ENCODE measurements at regions not wholly inside any gene's neighbourhood (a gene's known extent, or its start where the extent isn't known, plus 50 kb on each side); places are given as distances from the start of the nearest gene placed in this dataset.

GRCh38 chr10:130737621-130738020 lies 573.9 kb downstream of the TCERG1L start:
- DNase-seq: no peak

DNA sequence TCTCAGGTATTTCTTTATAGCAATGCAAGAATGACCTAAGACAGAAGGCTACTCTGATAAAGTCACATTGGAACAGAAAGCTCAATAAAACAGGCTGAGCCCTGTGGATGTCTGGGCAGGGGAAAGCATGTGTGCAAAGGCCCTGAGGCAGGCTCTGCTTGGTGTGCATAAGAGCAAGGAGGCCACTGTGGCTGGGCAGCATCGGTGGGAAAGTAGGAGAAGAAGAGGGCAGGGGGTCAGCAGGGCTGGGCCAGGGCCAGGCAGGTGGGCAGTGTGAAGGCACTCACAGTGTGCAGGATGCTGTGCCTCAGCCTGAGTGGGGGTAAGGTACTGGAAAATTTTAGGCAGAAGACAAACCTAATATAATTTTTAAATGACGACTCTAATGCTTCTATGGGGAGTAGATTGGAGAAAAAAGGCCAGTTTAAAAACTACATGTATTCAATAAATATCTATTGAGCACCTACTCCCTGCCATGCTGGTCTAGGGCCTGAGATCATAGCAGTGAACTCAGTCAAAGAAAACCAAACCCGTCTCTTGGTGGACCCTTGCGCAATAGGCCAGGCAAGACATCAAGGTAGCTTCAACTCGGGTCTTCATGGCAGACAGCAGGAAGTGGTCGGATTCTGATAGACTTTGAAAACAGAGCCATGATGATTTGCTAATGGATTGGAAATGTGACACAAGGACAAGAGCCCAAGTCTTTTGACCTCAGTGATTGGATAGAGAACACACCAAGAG lies 572.3 kb downstream of the TCERG1L start:
- no peak for DNase-seq

DNA sequence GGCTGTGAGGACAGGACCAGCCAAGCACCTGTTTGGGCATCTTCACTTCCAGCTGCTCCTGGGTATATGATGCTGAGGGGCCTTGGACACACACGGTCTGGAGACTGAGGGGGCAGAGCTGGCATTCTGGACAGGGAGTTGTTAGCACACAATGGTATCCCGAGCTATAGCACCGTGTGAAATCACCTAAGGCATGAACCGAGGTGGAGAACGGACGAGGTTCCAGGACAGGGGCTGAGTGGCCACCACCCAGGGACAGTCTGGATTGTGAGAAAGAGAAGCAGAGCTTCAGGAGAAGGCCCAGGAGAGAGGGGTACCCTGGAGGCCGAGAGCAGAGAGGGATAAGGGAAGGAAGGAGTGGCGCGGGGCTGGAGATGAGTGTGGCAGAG lies 571.8 kb downstream of the TCERG1L start:
- no peak for DNase-seq

GRCh38 chr10:130740166-130740565 lies 571.4 kb downstream of the TCERG1L start:
- no peak for DNase-seq

DNA sequence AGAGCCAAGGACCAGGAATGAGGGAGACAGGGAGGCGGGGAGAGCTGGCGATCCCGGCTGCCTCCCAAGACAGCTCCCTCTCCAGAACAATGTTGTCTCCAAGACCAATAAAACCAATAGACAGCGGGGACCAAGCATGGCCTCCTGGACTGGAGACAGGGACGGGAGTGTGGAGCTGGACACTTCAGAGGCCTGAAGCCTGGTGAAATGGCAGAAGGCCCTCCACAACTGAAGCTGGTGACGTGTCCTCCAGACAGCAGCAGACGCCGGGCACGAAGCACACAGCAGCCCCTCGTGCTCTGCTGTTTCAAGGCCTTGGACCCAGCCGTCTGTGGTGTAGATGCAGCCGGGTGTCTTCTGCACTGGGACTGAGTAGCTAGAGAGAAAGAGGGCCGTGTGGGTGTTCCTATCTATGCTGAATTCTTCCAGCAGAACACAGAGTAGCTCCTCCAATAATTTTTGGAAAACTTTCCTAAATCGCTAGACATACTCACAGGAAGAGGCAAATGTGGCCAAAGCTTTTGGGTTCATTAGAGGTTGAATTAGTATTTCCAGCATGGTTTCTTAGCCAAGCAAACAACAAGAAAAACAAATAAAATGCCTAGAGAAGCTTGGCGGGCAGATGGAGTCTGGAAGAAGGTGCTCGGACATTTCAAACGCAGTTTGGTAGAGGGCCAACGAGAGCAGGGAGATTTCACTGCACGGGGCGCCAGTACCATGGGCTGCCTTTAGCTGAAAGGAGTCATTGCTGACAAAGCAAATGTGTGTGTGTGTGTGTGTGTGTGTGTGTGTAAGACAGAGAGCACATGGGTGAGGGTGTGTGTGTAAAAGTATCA lies 570.4 kb downstream of the TCERG1L start:
- no peak for DNase-seq

DNA sequence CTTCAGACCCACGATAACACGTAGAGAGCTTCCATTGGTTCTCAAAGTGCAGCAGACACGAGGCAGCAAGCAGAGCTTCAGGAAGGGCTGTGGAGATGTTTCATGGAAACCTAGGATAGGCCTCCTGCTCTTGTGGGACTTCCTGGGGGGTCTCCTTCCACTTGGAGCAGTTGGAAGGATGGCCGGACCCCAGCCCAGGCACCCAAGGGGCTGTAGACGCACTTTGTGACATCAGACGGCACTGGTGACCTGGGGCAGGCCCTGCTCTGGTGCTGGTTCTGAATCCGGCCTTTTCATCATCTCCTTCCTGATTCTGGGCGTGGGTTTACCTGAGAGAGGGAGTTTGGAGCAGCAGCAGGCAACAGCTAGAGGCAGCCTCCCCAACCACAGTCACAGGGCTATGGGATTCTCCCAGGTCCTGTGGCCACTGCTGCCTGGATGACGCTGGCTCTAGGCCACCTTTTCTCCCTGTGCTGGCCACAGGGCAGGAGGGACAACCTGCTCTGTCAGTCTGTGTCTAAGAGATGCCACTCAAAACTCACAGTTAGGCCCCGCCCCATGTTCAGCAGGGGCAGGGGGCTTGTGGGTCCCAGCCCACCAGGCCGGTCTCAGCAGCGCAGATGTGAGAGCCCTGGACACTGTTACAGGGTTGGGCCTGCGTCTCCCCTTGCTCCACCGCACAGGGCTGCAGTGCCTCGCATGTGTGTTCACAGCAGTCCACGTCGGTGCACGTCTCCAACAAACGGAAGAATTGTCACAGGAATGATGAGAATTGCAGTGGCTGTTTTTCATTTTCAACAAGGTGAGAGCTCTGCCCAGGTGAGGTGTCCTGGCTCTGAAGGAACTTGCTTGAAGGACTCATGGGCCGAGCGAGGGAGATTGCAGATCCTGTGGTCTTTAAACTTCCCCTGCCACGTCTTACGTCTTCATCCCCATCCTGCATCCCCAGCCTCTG lies 569.3 kb downstream of the TCERG1L start:
- DNase-seq: no peak

- DNase-seq: no peak
Measured at GRCh38 chr10:130742941-130743675, 568.4 kb downstream of the TCERG1L start.

DNA sequence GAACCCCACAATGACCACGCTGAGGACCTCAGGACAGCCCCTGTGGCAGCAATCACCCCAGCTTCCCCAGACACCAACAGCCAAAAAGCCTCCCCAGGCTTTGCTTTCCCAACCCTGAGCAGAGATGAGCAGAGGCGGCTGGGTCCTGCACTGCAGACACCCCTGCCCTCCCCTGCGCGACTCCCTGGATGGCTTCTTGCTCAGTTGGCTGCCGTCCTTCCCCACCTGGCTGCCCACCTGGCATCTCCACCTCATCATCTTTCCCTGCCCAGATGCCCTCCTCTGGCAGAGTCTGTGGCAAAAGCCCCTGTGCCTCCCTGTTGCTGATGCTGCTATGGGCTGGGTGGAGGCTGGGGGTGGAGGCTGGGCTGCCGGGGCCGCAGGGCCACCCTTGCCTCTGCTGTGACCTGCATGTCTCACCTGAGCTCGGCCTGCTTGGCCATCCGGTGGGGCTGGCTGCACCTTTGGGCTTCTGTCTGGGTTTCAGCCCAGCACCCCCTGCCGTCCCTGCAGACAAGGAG lies 567.7 kb downstream of the TCERG1L start:
- no peak for DNase-seq

GRCh38 chr10:130744631-130745030 lies 566.9 kb downstream of the TCERG1L start:
- DNase-seq: no peak

GRCh38 chr10:130745251-130745650 lies 566.3 kb downstream of the TCERG1L start:
- no peak for DNase-seq

GRCh38 chr10:130745821-130746220 lies 565.7 kb downstream of the TCERG1L start:
- no peak for DNase-seq

- no peak for DNase-seq
Measured at GRCh38 chr10:130746311-130746710, 565.2 kb downstream of the TCERG1L start.

- no peak for DNase-seq
Measured at GRCh38 chr10:130747356-130747755, 564.2 kb downstream of the TCERG1L start.

DNA sequence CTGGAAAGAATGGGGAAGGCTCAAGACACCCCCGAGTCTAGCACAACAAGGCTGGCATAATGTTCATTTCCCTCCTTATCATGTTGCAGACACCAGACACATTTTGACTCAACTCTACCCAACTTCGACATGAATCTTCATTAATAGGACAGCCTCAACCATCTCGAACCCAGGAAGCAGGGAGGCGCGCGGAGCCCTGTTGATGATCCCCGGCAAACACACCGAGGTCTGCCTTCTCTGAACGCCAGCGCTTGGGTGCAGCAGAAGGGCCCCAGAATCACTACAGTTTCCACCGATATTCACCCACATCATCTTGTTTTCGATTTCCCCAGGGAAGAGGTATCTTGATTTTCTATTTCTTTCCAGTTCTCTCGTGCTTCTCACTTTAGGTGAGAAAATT lies 563.6 kb downstream of the TCERG1L start:
- no peak for DNase-seq

- no peak for DNase-seq
Measured at GRCh38 chr10:130748409-130749057, 563.0 kb downstream of the TCERG1L start.

GRCh38 chr10:130749911-130750310 lies 561.6 kb downstream of the TCERG1L start:
- DNase-seq: no peak

DNA sequence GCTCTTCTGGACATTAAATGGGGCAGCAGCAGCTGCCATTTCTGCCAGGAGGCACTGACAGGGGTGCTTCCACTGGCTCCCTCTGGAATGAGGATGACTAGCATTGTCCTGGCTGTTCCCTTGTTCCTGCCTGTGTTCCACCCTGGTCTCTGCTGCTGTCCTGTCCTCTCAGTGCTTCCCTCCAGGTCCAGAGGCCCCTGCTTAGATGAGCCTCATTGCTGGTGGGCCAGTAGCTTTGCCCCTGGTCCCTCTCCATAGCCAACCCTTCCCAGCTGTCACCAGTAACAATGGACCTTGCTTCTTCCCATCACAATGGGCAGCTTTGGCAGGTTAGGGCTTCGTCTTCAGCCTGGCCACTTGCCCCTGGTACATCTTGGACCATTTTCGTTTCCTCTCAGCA lies 561.1 kb downstream of the TCERG1L start:
- DNase-seq: no peak

DNA sequence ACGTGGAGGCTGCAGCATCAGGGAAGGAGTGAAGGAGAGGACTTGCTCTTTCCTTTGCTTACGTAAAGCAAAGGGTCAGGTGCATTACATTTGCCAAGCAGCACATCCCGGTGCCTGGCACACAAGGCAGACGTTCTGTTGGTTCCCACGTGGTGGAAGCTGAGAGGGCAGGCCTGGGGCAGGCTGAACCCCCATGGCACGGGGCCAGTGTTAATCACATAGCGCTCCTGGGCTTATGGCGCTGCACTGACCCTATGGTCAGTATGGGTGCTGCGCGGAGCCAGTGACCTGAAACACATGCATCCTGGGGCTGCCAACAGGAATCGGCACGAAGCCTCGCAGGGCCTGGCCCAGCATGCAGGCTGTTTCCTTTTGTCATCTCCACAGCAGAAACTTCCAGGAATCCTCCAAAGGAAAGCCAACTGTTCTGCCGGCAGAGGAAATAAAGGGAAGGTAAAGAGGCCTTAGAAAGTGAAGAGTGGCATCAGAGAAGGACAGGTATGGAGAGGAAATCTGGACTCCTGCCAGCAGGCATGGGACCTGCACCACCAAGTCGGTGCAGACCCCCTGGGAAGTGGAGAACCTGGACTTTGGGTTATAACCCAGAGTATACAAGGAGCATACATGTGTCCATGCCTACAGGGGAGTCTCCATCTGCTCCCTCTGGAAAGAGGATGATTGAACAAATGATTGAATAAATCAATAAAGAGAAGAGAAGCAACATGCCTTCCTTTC lies 560.2 kb downstream of the TCERG1L start:
- no peak for DNase-seq

- no peak for DNase-seq
Measured at GRCh38 chr10:130751851-130752250, 559.7 kb downstream of the TCERG1L start.

DNA sequence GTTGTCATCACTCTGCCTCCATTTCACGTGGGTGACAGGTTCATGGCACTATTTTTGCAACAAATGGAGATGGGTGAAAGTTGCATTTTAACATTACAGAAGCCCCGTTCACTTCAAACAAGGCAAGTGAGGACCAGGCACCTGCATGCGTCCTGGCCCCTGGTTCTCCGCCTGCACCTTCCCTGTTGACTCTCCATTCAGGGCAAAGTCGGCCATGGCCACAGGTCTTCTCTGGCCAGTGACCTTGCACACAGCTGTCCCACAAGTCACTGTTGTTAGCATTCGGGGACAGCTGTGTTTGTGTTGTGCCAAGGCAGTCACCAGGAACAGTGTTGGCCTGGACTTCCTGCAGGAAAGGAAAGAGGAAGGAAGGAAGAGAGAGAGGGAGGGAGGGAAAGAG lies 554.9 kb downstream of the TCERG1L start:
- no peak for DNase-seq

- DNase-seq: no peak
Measured at GRCh38 chr10:130757271-130757670, 554.2 kb downstream of the TCERG1L start.
